IPS-18c (cell line): ENCODE measurements at regions not wholly inside any gene's neighbourhood (a gene's known extent, or its start where the extent isn't known, plus 50 kb on each side); places are given as distances from the start of the nearest gene placed in this dataset.
"Not testable (repeated sequence)": the region's sequence is repeated elsewhere in the genome, so short reads cannot be mapped to it uniquely, and the experiment has no call there.

Experiments used
- H3K4me3 ChIP-seq: 2 replicates; pipeline ENCODE4 v1.7.0; 2013; ENCODE audit warnings: low read depth, mild to moderate bottlenecking, low read length, moderate library complexity; ENCODE audit not compliant: insufficient read depth
- H3K9me3 ChIP-seq: one replicate; pipeline ENCODE4 v1.6.1; 2013; ENCODE audit warnings: mild to moderate bottlenecking, low read length, moderate library complexity; ENCODE audit not compliant: control insufficient read depth, insufficient read depth

DNA sequence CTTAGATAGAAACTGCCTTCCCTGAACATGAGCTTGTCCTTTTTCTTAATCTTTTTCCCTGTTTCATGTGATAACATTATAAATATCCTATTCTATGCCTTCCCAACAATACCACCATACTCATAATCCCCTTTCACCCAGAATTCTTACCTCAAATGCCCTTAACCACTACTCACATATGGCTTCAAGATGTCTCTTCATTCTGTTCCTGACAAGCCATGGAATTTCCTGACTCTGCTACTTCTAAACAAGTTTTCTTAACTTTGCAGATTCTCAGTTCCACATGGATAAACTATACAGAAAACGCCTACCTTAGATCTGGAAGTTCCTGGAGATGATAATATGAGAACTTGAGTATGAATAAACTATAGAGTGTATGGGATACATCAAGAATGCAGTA is 1217.8 kb downstream of the CDH8 start:
- H3K4me3 ChIP-seq = no peak overlapping the region
- H3K9me3 ChIP-seq = no peaks in the 10 kb centered on the region

DNA sequence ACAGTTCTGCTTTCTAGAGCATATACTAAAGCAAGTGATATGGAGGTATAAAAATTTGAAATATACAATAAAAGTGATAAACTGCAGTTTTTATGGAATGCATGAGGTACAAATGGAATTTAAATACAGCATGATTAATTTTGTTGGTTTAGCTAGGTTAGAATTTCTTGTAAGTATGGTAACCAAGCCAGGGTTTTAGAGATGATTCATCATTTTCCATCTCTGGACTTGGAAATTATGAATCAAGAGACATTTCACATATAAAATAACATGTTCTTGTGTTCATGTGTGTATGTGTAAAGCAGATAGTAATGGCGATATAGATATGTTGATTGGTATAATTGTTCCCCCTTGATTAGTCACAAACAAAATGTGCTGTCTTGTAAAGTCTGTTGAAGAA is 1219.8 kb downstream of the CDH8 start:
- Histone ChIP-seq H3K9me3 (no peaks in the 10 kb centered on the region), H3K4me3 (no peak overlapping the region)

DNA sequence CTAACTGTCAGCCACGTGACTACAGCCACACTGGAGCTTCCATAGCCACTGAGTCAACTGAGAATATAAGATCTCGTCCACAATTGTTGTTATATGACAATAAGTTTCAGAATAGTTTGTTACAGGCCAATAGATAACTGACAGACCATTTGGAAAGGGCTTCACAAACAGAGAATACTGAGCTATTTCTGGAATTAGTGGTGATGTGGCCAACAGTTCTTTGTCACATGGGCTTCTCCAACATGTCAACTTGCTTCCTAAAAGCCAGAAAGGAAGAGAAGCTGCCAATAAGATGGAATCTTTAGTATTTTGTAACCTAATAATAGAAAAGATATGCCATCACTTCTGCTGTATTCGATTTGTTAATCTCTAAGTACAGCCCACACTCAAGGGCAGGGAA is 1220.4 kb downstream of the CDH8 start:
- Histone ChIP-seq H3K4me3 (no peak overlapping the region), H3K9me3 (no peaks in the 10 kb centered on the region)

DNA sequence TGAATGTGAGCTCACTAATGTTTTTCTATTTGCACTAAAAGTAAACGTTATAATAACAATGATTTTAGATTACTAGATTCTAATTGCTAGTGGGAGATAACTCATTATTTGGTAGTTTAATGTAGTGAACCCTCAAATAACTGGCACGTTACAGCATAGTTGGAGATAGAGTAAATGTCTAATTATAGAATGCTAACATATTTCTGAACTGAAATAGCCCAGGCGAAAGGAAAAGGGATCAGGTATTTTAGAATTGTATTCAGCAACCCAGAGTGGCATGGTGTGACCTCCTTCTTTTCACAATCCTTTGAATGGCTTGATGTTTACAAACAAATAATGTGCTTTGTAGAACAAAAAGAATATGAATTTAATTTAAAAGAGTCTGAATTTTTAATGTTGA is 1221.2 kb downstream of the CDH8 start:
- H3K9me3 ChIP-seq = no peaks in the 10 kb centered on the region
- H3K4me3 ChIP-seq = no peak overlapping the region

DNA sequence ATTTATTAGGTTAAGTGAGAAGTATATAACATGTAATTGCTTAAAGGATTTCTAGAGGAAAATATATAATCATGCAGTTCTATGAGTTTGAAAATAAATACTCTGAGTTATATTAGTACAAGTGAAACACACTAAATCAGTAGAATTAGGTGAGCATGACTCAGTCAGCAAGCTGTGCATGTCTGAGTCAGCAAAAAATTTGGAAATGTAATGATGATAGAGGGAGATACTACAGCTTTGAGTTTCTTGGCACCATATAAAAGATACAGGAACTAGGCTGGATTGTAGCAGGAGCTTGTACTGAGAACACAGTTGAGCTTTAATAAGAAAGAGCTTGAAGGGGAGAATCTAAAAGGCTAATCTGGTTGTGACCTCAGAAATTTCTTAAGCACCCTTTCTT is 1224.6 kb downstream of the CDH8 start:
- Histone ChIP-seq H3K4me3 (no peak overlapping the region), H3K9me3 (no peaks in the 10 kb centered on the region)

DNA sequence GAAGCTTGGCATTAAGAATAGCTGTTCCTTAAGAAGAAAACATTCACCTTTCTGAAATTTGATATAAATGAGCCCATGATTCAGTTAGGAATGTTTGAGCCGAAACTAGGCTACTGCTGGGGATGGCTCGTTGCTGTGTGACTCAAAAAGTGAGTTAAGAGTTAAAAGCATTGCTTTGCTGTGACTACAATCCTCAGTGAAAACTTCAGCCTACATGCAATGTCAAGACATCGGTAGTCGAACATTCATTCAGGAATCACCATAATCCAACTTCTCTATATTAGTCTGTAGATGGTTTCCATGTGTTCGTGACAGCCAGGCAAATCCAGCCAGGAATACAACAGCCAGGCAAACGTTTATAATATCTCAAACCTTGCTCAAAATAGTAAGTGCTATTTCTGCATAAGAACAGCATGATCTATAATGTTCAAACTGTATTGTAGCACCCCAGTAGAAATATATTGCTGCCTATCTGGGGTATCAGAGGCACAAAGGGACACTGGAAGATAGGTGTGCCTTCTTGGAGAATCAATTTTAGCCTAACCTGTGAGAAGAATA is 1225.1 kb downstream of the CDH8 start:
- H3K4me3 ChIP-seq = no peak overlapping the region

DNA sequence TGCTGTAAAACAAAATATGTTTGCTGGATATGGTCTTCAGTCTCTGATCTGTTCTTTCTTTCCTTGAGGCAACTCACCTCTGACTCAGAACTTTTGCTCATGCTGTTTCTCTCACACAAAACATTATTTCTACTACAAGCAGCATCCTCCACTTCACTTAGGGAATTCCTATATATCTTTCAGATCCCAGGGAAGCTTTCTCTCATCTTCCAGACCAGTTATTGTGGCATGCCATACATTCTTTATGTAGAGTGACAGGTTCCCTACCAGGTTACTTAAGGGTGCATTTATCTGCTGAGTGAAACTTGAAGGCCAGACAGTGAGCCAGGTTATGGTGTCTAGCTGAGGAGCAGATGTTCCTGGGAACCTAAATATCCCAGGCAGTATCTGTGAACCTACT is 1226.0 kb downstream of the CDH8 start:
- H3K4me3 ChIP-seq = no peak overlapping the region
- H3K9me3 ChIP-seq = no peaks in the 10 kb centered on the region

More for the DNA sequence above, 1225.1 kb downstream of the CDH8 start:
- H3K9me3 ChIP-seq = no peaks in the 10 kb centered on the region

DNA sequence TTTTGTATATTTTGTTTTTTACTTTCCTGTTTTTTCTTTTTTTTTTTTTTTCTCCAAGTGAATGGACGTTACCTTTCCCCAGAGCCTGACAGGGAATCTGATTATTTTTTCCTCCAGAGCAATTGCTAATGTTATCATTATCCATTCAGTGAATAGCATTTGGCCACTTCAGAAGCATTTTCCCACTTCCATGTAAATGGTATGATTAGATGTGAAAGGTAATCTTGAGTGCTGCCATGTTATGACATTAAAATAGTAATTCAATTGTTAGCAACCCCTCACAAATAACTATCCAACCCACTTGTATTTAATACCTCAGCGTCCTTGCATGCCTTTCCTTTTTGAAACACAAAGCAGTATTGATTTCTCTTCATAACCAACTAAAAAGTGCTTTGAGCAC is 1243.8 kb downstream of the CDH8 start:
- no peak overlapping the region for H3K4me3 ChIP-seq
- H3K9me3 ChIP-seq = no peaks in the 10 kb centered on the region

DNA sequence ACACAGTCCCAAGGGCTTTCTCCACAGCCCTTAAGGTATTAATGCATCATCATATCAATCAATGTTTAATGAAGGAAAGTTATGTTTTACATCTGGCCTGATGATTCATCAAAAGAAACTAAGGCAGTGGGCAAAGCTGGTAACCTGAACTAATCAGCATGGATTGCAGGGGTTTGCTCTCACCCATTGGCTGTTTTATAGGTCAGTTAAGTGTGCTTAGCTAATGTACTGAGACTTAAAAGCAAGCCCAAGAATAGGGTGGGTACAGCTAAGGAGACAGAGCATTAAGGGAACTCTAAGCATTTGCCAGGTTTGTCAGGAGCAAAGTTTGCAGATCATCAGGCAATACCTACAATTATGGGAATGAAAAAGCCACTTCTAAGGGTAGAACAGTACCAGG is 1247.6 kb downstream of the CDH8 start:
- Histone ChIP-seq H3K9me3 (no peaks in the 10 kb centered on the region), H3K4me3 (no peak overlapping the region)

DNA sequence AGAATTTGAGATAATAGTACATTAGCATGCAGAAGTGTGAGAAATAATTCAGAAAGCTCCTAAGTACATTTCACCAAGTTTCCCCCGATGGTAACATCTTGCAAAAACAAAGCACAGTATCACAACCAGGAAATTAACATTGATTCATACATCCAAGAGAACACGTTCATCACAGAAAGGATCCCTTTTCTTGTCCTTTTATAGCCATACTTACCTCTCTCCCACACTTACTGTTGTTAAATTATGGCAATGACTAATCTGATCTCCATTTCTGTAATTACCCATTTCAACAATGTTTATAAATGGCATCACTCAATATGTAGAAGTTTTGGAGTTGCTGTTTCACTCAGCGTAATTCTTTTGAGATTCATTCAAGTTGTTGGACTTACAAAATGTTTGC is 1260.0 kb downstream of the CDH8 start:
- Histone ChIP-seq H3K9me3 (no peaks in the 10 kb centered on the region), H3K4me3 (no peak overlapping the region)

DNA sequence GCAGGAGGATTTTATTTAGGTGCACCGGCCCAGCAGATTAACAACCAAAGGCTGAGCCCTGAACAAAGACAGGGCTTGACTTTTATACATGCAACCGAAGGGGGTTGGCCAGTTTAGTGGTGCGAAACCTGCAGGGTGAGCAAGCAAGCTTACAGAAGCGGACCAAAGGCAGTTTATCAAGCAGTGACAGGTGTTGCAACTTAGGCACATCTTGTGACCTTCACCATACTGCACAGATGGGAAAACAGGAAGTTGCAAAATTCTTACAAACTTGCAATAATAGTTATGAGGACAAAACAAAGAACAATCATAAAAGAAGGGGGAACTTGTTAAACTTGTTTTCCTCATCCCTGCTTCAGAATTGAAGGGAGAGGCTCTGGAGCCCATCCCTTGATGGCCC is 1265.1 kb downstream of the CDH8 start:
- no peaks in the 10 kb centered on the region for H3K9me3 ChIP-seq
- H3K4me3 ChIP-seq = no peak overlapping the region

DNA sequence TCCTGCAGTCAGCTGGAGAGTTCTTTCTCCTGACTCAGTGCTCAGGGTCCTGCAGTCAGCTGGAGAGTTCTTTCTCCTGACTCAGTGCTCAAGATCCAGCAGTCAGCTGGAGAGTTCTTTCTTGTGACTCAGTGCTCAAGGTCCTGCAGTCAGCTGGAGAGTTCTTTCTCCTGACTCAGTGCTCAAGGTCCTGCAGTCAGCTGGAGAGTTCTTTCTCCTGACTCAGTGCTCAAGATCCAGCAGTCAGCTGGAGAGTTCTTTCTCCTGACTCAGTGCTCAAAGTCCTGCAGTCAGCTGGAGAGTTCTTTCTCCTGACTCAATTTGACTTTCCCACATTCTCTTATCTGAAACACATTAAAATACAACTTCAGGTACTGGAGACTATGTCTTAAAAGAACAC is 1265.9 kb downstream of the CDH8 start:
- H3K4me3 ChIP-seq, H3K9me3 ChIP-seq: not testable (repeated sequence)

DNA sequence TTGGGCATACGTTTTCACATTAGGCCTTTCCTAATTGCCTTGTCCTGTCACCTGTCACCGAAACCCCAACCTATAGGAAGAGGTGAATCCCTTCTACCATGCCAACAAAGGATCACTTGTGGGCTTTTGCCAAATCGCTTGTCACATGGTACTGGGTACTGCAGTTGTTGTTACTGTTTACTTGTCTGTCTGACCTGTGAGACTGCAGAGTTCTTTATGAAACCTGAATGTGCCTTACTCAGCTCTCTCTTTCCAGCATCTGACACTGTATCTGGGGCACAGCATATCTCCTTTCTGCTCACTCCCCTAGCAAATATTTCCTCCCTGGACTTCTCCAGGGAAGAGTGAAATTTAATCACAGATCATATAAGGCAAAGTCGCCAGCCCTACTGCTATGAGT is 1272.4 kb downstream of the CDH8 start:
- Histone ChIP-seq H3K4me3 (no peak overlapping the region), H3K9me3 (no peaks in the 10 kb centered on the region)

DNA sequence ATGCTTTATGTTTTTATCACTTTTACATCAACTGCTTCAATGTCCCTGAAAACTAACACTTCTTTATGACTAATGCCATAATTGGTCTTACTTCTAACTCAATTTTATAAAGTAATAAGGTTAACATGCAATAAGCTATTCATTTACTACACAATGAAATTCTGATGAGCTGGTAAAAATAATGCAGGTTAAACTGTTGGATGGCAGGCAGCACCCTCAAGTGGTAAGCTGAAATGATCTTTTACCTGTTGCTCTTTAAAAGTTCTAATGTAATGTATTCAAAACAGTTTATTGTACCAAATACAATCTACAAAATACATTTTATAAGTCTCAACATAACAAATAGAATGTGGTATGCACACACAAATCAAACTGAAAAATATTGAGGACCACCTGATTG is 1280.3 kb downstream of the CDH8 start:
- no peaks in the 10 kb centered on the region for H3K9me3 ChIP-seq
- no peak overlapping the region for H3K4me3 ChIP-seq

DNA sequence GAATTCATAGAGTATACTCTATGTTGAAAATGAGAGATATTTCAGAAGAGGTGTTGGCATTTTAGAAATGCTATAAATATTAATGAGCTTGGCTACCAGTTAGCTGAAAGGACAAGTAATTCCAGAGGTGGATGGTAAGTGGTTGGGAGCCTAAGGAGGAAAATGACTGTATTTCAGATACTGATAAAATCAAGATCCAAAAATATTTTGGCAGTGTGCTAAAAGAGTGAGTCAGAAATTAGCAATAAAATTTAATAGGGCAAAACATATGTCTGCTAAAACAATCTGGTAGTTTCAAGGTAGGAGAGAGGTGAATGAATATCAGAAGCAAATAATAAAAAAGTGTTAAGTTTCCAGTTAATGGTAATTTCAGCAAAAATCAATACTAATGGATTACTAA is 1287.9 kb downstream of the CDH8 start:
- no peak overlapping the region for H3K4me3 ChIP-seq
- no peaks in the 10 kb centered on the region for H3K9me3 ChIP-seq

DNA sequence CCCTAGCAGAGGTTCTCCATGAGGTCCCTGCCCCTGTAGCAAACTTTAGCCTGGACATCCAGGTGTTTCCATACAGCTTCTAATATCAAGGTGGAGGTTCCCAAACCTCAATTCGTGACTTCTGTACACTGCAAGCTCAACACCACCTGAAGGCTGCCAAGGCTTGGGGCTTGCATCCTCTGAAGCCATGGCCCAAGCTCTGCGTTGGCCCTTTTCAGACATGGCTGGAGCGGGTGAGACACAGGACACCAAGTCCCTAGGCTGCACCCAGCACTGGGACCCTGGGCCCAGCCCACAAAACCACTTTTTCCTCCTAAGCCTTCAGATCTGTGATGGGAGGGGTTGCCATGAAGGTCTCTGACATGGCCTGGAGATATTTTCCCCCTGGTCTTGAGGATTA is 1292.0 kb downstream of the CDH8 start:
- Histone ChIP-seq H3K4me3 (no peak overlapping the region), H3K9me3 (no peaks in the 10 kb centered on the region)

DNA sequence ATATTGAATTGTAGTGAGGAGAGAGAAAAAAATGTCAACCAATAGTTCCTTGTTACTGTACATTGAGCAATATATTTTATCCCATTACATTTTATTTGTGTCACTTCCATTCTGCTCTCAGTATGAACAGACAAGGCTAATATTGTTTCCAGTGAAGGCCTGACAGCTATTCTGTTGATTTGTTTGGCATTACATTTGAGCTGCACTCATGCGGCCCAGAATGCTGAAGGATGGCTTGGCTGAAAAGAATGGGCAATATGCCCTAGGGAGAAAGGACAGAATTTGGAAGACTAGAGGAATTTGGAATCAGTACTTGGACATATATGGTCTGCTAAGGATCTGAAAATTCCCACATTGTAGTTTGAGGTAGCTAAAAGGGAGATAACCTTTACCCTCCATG is 1294.4 kb downstream of the CDH8 start:
- Histone ChIP-seq H3K9me3 (no peaks in the 10 kb centered on the region), H3K4me3 (no peak overlapping the region)

DNA sequence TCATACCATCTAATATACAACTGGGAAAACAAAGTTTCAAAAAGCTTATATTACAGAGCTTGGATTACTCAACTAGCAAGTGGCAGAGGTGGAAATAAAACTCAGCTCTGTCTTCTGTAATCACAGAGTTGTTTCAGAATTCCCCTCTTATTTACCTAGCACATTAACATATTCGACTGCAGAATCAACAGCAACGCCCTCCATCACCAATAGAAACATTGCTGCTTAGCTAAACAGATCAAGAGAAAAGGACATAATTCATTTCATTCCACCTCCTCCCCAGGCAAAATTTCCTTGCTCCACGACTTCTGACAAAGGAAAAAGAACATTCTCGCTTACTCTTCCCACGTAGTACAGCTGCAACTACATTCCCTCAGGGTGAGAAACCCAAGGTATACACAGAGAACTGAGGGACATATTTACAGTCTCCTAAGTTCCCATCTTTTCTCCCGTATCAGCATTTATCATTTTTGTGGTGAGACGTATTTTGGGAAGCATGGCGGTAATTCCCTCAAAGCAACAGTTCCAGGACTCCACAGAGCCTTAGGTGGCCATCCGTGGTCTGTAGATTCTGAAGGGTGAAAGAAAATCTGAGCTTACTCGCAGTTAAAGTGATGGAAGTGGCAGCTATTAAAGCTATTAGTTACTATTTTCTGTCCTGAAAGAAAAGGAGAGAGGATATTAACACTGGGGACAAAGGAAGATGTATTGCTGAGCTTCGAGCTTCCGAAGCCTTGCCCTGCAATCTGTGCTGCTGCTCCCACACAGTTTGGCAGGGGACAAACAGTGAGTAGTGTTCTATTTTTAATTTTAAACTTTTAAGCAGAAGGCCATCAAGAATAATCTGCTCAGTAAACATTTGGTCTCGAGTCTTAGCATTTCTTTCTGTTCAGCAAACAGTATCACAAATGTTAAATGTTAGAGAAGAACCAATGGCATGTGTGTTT is 1296.2 kb downstream of the CDH8 start:
- no peaks in the 10 kb centered on the region for H3K9me3 ChIP-seq
- no peak overlapping the region for H3K4me3 ChIP-seq
